ENCODE measurements at regions not wholly inside any gene's neighbourhood (a gene's known extent, or its start where the extent isn't known, plus 50 kb on each side); places are given as distances from the start of the nearest gene placed in this dataset.

DNA sequence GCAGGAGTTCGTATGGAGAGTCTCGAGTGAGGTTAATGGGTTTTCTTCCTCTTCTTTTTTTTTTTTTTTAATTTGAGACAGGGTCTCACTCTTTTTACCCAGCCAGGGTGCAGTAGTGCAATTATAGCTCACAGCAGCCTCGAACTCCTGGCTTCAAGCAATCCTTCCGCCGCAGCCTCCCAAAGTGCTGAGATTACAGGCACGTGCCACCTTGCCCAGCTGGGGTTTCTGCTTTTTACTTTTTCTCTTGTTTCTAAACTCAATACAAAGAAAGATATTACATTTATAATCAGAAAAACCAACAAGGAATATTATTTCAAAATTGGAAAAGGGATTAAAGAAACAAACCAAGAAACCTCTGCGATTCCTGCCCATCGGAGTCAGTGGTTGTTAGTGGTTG is 175.9 kb downstream of the SEC14L1 start:
- H3K27ac ChIP-seq (ENCODE audit: low read depth, low read length): no peak overlapping the region
- H3K14ac ChIP-seq (ENCODE audit: insufficient read length): no peak overlapping the region
- DNase-seq (ENCODE audit: low read depth in 1 of 2, low spot score in 2 of 2) (no peak), FAIRE-seq (no peak)
- H2AK5ac ChIP-seq (ENCODE audit: low read depth, low read length): no peak overlapping the region
- no peak overlapping the region for H3K4me3 ChIP-seq (ENCODE audit: extremely low read depth in 1 of 4, insufficient read depth in 2 of 4, low read depth in 3 of 4, low read length in 4 of 4)
- H3K18ac ChIP-seq (ENCODE audit: extremely low read depth, low read length): peak overlapping the region; percentile 63; the same call in 1 of the 2 replicates
- no peak overlapping the region for H3K4ac ChIP-seq (replicated peaks; ENCODE audit: insufficient read length, low read depth, low read length)
- H3K36me3 ChIP-seq (ENCODE audit: control insufficient read depth in 2 of 4, insufficient read depth in 4 of 4, low read length in 3 of 4): no peaks in the 10 kb centered on the region
- H4K8ac ChIP-seq (ENCODE audit: extremely low read depth, insufficient read depth, low read length): no peak overlapping the region
- H2BK5ac ChIP-seq (ENCODE audit: low read depth, low read length): no peak overlapping the region
- no peaks in the 10 kb centered on the region for H3K9me3 ChIP-seq (ENCODE audit: insufficient read depth in 2 of 2, low read depth in 1 of 2, low read length in 1 of 2)
- H4K91ac ChIP-seq (replicated peaks; ENCODE audit: insufficient read length, low read length): peak overlapping the region; percentile 49
- no peak overlapping the region for H2BK120ac ChIP-seq (replicated peaks; ENCODE audit: low read depth, low read length)
- no peak overlapping the region for H2BK12ac ChIP-seq (ENCODE audit: low read depth, low read length)
- no peak overlapping the region for H3K9ac ChIP-seq (replicated peaks in 1 of 4; ENCODE audit: extremely low read depth in 1 of 4, low read depth in 3 of 4, low read length in 3 of 4)
- no peaks in the 10 kb centered on the region for H3K27me3 ChIP-seq (replicated peaks in 1 of 4; ENCODE audit: control insufficient read depth in 3 of 4, extremely low read depth in 1 of 4, insufficient read depth in 3 of 4, low read length in 3 of 4)
- no peaks in the 10 kb centered on the region for H3K23me2 ChIP-seq (ENCODE audit: low read depth, low read length)
- ChIA-PET CTCF (ENCODE audit: partially characterized antibody) (interaction anchor here (0.7 to 1.9 kb wide), 4 partner anchors 13 to 245 kb away, joined by 4 to 5 read pairs (median 4); no protein-coding TSS in a partner anchor), POLR2A (ENCODE audit: partially characterized antibody) (interaction anchor here (1.1 kb wide), 1 partner anchor 30 kb away, joined by 3 read pairs; no protein-coding TSS in a partner anchor)
- H3K79me1 ChIP-seq (ENCODE audit: low read depth, low read length): peaks cover 5% of the 10 kb centered on the region
- H3K4me1 ChIP-seq (replicated peaks in 1 of 4; ENCODE audit: control insufficient read depth in 3 of 4, insufficient read depth in 4 of 4, low read length in 3 of 4): peaks cover 0 to 31% (median 15%) of the 10 kb centered on the region in 4 experiments; a peak in 6 of 7 replicates
- TF ChIP-seq SP1 (IDR thresholded peaks at IDR 0.05; ENCODE audit: low read depth, low read length): no peak
- no peak for TF ChIP-seq EP300 (IDR thresholded peaks at IDR 0.05; ENCODE audit: borderline replicate concordance in 1 of 2, low read depth in 2 of 2, low read length in 2 of 2)
- TF ChIP-seq, protein P1, sequence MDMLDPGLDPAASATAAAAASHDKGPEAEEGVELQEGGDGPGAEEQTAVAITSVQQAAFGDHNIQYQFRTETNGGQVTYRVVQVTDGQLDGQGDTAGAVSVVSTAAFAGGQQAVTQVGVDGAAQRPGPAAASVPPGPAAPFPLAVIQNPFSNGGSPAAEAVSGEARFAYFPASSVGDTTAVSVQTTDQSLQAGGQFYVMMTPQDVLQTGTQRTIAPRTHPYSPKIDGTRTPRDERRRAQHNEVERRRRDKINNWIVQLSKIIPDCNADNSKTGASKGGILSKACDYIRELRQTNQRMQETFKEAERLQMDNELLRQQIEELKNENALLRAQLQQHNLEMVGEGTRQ (IDR thresholded peaks at IDR 0.05; ENCODE audit: low read length): no peak
- TF ChIP-seq E2F6 (IDR thresholded peaks at IDR 0.05): no peak
- TF ChIP-seq HDAC2 (IDR thresholded peaks at IDR 0.05; ENCODE audit: borderline replicate concordance in 1 of 2, low read depth in 2 of 2, low read length in 2 of 2): no peak
- H3K56ac ChIP-seq (replicated peaks; ENCODE audit: insufficient read length, low read depth, low read length): no peak overlapping the region
- no peak overlapping the region for H2AFZ ChIP-seq (ENCODE audit: low read length)
- no peak overlapping the region for H3K23ac ChIP-seq (ENCODE audit: insufficient read length)
- H3K79me2 ChIP-seq (ENCODE audit: control insufficient read depth in 1 of 2, insufficient read depth in 2 of 2, low read length in 2 of 2): 0 out of 4 replicates have a peak, but pooled peaks cover 0 to 2% of the 10 kb centered on the region in 2 experiments
- H4K20me1 ChIP-seq (replicated peaks in 1 of 2; ENCODE audit: control insufficient read depth in 1 of 2, insufficient read depth in 2 of 2, low read length in 2 of 2): no peaks in the 10 kb centered on the region
- H3K4me2 ChIP-seq (ENCODE audit: insufficient read depth in 1 of 2, low read depth in 2 of 2, low read length in 2 of 2): peak overlapping the region; percentile 3 to 43; a peak in 1 of 4 replicates
- H4K5ac ChIP-seq (ENCODE audit: insufficient read length, low read depth, low read length): no peak overlapping the region
- H2BK20ac ChIP-seq (ENCODE audit: low read length): no peak overlapping the region
- WGBS, 2 experiments (ENCODE audit: extremely low coverage in 1 of 2, insufficient coverage in 1 of 2, insufficient read length in 1 of 2, insufficient replicate concordance in 2 of 2, low coverage in 1 of 2, low lambda C conversion rate in 2 of 2, missing lambda C conversion rate in 1 of 2): 92% methylated on average over 7 of the region's 8 CpGs; no CpG with 5 or more reads in 1 of the 2 experiments
- no peak overlapping the region for H2BK15ac ChIP-seq (ENCODE audit: low read length)
